Superior temporal gyrus (tissue), 1 donor: ENCODE measurements at regions not wholly inside any gene's neighbourhood (a gene's known extent, or its start where the extent isn't known, plus 50 kb on each side); places are given as distances from the start of the nearest gene placed in this dataset.

ENCODE experiments used
- DNase-seq: peaks from one replicate; pipeline ENCODE4 v3.0.0-alpha.2; 2016; ENCODE audit errors: extremely low spot score

GRCh38 chr1:222240536-222241181 is 307.2 kb downstream of the HHIPL2 start:
- DNase-seq, result no peak

- DNase-seq, result no peak
These were observed 308.8 kb downstream of the HHIPL2 start for GRCh38 chr1:222239130-222239529.

GRCh38 chr1:222234351-222234750 is 313.6 kb downstream of the HHIPL2 start:
- DNase-seq, result no peak

- DNase-seq, result no peak
These were observed 314.3 kb downstream of the HHIPL2 start for GRCh38 chr1:222233444-222234158.

- no peak for DNase-seq
These were observed 315.1 kb downstream of the HHIPL2 start for GRCh38 chr1:222232842-222233241.

- no peak for DNase-seq
These were observed 318.1 kb downstream of the HHIPL2 start for GRCh38 chr1:222229672-222230312.

- DNase-seq, result no peak
These were observed 322.6 kb downstream of the HHIPL2 start for GRCh38 chr1:222225316-222225691.

GRCh38 chr1:222224636-222225315 is 323.1 kb downstream of the HHIPL2 start:
- no peak for DNase-seq

GRCh38 chr1:222224156-222224555 is 323.7 kb downstream of the HHIPL2 start:
- DNase-seq, result no peak

GRCh38 chr1:222223010-222223409 is 324.9 kb downstream of the HHIPL2 start:
- no peak for DNase-seq

GRCh38 chr1:222216255-222216754 is 331.6 kb downstream of the HHIPL2 start:
- no peak for DNase-seq

GRCh38 chr1:222210776-222211175 is 337.1 kb downstream of the HHIPL2 start:
- no peak for DNase-seq

GRCh38 chr1:222204475-222204874 is 343.4 kb downstream of the HHIPL2 start:
- DNase-seq, result no peak

GRCh38 chr1:222202831-222203230 is 345.1 kb downstream of the HHIPL2 start:
- no peak for DNase-seq

- no peak for DNase-seq
These were observed 351.2 kb downstream of the HHIPL2 start for GRCh38 chr1:222196736-222197135.

GRCh38 chr1:222196288-222196687 is 351.6 kb downstream of the HHIPL2 start:
- no peak for DNase-seq

- no peak for DNase-seq
These were observed 352.0 kb downstream of the HHIPL2 start for GRCh38 chr1:222195857-222196256.

- DNase-seq, result no peak
These were observed 358.7 kb downstream of the HHIPL2 start for GRCh38 chr1:222189218-222189617.

GRCh38 chr1:222187566-222188332 is 360.2 kb downstream of the HHIPL2 start:
- no peak for DNase-seq

- no peak for DNase-seq
These were observed 365.3 kb downstream of the HHIPL2 start for GRCh38 chr1:222182641-222183040.

- no peak for DNase-seq
These were observed 366.7 kb downstream of the HHIPL2 start for GRCh38 chr1:222181191-222181590.
